NCI-H1105 (cell line): ENCODE measurements at regions not wholly inside any gene's neighbourhood (a gene's known extent, or its start where the extent isn't known, plus 50 kb on each side); places are given as distances from the start of the nearest gene placed in this dataset.
"Not testable (repeated sequence)": the region's sequence is repeated elsewhere in the genome, so short reads cannot be mapped to it uniquely, and the experiment has no call there.

Experiments used
- DNase-seq: peaks from one replicate; lab custom pipeline; 2025; lab: John Stamatoyannopoulos, UW

GRCh38 chr4:127478271-127478670, 154.5 kb upstream of the INTU start:
- DNase-seq: not testable (repeated sequence)

DNA sequence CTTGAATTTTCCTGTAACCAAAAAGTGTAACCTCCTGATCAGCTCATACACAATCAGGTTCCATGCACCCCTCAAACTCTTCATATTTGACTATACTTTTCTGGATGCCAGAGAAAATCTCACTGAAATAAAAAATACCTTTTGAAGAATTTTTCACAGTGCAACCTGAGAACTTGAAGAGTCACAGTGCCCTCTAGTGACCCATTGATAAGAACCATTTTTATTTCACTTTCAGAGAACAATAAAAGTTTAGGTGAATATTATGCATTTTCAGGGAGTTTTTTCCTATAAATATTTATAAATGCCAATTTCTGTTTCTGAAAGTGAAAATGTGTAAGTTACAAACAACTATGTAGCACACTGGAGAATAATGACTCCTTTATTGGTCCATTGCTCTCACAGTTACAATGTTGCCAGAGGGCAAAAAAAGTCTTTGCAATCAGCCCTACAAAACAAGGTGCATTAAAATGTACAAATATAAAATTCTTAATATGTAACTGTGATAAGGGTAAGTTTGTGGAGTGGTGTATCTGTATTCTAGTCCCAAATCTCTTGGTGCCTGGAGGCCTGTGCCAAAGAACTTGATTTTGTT, 153.6 kb upstream of the INTU start:
- DNase-seq: peak; percentile 1

- no peak for DNase-seq
Observed at GRCh38 chr4:127482049-127482448, 150.7 kb upstream of the INTU start.

DNA sequence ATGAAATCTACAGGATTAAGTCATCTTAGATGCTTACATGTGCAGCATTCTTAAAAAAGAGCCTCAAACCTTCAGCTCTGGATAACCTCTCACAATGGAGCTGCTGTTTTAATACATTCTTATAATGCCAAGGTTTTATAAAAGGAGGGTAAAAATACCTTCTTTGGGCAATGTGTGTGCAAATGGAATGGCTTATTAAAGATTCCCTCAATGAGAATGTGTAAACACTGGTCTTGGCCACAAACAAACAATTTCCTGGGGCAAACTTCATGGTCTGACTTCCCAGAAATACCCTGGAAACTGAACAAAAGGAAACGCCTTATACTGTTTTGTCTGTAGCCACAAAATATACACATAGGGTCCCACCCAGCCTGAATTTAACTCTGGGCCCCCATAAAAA, 148.6 kb upstream of the INTU start:
- no peak for DNase-seq

- DNase-seq: no peak
Observed at GRCh38 chr4:127486248-127486647, 146.5 kb upstream of the INTU start.

DNA sequence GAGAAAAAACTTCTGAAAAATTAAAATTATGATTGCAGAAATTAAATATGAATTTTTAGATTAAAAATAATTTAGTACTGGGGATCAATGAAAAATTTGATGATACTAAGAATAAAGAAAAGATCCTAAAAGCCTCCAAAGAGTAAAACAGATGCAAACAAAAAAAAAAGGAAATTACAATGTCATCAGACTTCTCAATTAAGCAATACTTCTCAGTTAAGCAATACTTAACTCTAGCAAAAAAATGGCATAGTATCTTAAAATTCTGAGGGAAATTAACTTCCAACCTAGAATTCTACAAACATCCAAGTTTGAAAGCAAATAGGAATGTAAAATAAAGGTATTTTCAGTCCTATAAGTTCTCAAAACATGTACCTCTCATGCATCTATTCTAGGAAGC, 141.2 kb upstream of the INTU start:
- DNase-seq: no peak

- not testable (repeated sequence) for DNase-seq
Observed at GRCh38 chr4:127496875-127497274, 135.9 kb upstream of the INTU start.

DNA sequence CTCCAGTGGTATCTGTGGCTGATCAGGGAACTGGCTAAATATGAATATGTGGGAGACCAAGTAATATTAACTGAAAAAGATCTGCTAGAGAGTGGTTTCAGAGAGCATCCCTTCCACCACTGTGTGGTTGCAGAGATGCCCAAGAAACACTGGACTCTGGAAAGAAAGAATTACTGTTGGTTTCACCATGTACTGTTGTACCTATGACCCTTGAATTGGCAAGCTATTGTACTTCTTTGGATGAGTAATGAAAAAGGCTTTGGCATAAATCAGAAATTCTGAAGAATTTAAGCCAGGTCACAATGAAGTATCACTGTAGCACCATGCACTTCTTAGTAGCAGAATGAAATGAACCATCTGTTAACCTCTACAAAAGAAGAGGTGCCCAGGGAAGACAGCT, 134.4 kb upstream of the INTU start:
- no peak for DNase-seq

GRCh38 chr4:127500242-127500641, 132.5 kb upstream of the INTU start:
- no peak for DNase-seq

DNA sequence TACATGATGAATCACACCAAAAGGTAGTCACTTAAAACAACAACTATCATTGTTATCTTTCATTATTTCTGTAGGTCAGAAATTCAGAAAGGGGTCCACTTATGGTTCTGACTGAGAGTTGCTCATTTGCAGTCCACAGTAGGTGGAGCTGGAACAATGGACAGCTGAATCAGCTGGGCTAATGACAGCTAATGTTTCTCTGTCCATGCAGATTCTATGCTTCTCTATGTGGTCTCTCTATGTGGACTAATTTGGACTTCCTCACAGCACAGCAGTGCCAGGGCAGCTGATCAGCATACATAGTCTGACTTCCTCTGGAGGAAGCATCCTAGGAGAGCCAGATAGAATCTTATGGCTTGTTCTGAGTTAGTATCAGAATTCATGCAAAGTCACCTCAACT, 131.7 kb upstream of the INTU start:
- DNase-seq: no peak

DNA sequence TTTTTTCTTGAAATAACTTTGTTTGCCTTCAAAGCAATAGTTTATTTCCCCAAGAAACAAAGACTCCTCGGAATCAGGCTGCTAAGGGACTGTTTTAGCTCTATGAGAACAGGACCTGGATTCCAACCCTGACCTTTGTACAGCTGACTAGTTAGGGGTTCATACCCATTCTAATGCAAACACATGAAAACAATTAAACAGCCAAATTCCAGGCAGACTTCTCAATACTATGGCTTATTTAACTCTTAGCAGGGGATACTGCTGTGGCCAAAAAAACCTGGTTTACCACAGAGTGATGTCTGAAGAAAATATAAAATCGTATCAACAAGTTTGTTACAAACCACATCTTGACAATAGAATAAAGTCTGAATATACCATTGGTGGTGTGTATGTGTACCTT, 129.6 kb upstream of the INTU start:
- no peak for DNase-seq

- peak; percentile 20 for DNase-seq
Observed at GRCh38 chr4:127505203-127505602, 127.6 kb upstream of the INTU start.

GRCh38 chr4:127506283-127506682, 126.5 kb upstream of the INTU start:
- DNase-seq: no peak

- DNase-seq: no peak
Observed at GRCh38 chr4:127509155-127509554, 123.6 kb upstream of the INTU start.

DNA sequence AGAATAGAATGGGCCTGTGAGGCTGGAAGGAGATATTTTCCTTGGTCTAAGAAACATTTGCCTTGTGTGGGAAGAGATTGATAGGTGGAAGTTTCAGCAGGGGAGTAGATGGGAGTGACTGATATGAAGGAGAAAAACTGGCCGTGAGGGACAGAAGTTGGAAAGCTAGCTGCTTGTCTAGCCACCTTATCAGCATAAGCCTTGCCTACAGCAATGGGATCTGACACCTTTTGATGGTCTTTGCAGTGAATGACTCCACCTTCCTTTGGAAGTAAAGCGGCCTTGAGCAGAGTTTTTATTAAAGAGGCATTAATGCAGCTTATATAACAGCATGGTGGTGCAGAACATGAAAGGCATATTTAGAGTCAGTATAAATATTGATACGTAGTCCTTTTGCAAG, 120.1 kb upstream of the INTU start:
- not testable (repeated sequence) for DNase-seq

- not testable (repeated sequence) for DNase-seq
Observed at GRCh38 chr4:127515259-127515658, 117.5 kb upstream of the INTU start.

DNA sequence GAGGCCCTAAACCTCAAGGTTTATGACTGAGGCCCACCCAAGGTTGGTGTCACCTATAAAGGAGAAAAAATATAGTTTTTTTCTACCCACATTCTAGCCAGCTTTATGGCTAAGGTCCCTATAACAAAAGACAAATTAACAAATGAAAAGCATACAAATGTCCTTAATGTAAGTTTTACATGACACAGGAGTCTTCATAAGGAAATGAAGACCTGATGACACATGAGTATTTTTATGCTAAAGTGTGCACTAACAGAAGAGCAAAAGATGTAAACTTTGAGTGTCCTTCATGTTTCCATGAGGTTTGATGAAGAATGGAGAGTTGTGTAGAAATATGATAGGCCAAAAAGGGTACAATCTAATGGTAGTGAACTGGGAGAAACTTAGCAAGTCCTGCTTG, 114.7 kb upstream of the INTU start:
- no peak for DNase-seq

DNA sequence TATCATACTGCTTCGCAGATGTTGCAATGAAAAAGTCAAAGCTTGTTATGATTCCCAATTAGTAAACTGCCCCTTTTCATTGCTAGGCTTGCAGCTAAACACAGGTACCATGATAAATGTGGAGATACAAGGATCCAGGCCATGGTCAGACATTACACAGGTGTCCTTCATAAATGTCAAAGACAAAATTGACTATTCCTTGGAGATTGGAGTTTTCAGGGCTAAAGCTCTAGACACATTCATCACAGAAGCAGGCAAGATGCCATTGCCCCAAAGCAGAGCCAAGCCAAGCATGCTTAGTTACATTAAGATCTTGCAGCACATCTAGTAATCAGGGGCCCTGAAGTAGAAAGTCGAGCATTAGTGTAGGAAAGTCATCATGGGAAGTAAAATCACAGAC, 111.3 kb upstream of the INTU start:
- no peak for DNase-seq

DNA sequence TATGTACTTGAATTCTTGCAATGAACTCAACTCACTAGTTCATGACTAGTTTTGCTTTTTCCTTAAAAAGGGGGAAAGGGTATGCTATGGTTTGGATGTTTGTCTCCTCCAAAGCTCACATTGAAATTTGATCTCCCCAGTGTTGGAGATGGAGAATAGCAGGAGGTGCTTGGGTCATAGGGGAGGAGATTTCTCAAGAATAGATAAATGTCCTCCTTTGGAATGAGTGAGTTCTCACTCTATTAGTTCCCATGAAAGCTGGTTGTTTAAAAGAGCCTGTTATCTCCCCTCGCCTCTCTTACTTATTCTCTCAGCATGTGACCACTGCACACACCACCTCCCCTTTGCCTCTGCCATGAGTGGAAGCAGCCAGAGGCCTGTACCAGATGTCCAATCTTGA, 109.4 kb upstream of the INTU start:
- no peak for DNase-seq

DNA sequence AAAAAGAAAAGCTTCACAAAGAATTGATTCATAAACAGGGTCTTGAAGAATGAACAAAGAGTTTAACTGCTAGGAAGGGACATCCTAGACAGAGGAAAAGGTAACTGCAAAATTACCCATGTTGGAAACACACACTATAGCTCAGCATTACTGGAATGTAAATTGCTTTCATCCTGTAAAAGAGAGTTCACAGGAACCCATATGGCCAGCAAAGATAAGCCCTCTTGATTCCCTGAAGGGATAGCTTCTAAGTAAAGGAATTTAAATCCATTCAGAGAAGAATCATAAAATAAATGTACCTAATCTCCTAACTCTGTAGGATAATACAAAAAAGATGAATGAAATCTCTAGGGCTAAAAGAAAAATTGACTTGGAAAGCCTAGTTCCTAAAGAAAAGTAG, 107.1 kb upstream of the INTU start:
- DNase-seq: no peak

- no peak for DNase-seq
Observed at GRCh38 chr4:127528302-127528701, 104.5 kb upstream of the INTU start.

- not testable (repeated sequence) for DNase-seq
Observed at GRCh38 chr4:127529879-127530278, 102.9 kb upstream of the INTU start.

GRCh38 chr4:127533028-127533700, 99.6 kb upstream of the INTU start:
- no peak for DNase-seq
